H1 (cell line): ENCODE measurements at regions not wholly inside any gene's neighbourhood (a gene's known extent, or its start where the extent isn't known, plus 50 kb on each side); places are given as distances from the start of the nearest gene placed in this dataset.

Experiments
- CBX5 ChIP-seq: fragments of 300-800, 300-1000 bp; sonication (generic); IDR thresholded peaks from 2 replicates; pipeline ENCODE4 v1.7.1; 2016; ENCODE audit warnings: antibody characterized with exemption, low read length, low read depth
- SIX5 ChIP-seq: IDR thresholded peaks from 2 replicates; pipeline ENCODE4 v1.6.1; 2011; ENCODE audit warnings: mild to moderate bottlenecking, low read depth, low read length

GRCh38 chr4:79206660-79207059 lies 119.2 kb downstream of the NAA11 start (continued):
- TF ChIP-seq SIX5 (no peak), CBX5 (no peak)
- TF ChIP-seq, all 59 proteins: peak for 0
